ENCODE measurements at regions not wholly inside any gene's neighbourhood (a gene's known extent, or its start where the extent isn't known, plus 50 kb on each side); places are given as distances from the start of the nearest gene placed in this dataset.

- no peak for DNase-seq
- no peak overlapping the region for H4K91ac ChIP-seq (ENCODE audit: insufficient read length, low read depth, low read length)
- H2BK5ac ChIP-seq (ENCODE audit: insufficient read length, low read length): no peak overlapping the region
- H3K9me3 ChIP-seq (ENCODE audit: control insufficient read depth, low read depth, low read length): no peaks in the 10 kb centered on the region
- H3K56ac ChIP-seq (ENCODE audit: insufficient read length, low read depth, low read length): no peak overlapping the region
- no peaks in the 10 kb centered on the region for H3K23me2 ChIP-seq (ENCODE audit: insufficient read length, low read depth, low read length, poor library complexity, severe bottlenecking)
- H3K9ac ChIP-seq (ENCODE audit: extremely low read depth, insufficient read length, low read length): no peak overlapping the region
- no peak overlapping the region for H2BK12ac ChIP-seq (ENCODE audit: insufficient read length, low read depth, low read length)
- H2AFZ ChIP-seq (ENCODE audit: low read length): no peak overlapping the region
- H3K23ac ChIP-seq (ENCODE audit: insufficient read length, low read depth, low read length): no peak overlapping the region
- no peak overlapping the region for H4K5ac ChIP-seq (ENCODE audit: insufficient read length, low read depth, low read length)
- Mint-ChIP-seq H3K4me3 (no peak overlapping the region), H3K36me3 (ENCODE audit: insufficient read depth in 1 of 3, low read depth in 3 of 3) (0 out of 7 replicates have a peak, but pooled peaks cover 0 to 1% (median 0%) of the 10 kb centered on the region in 3 experiments), H3K27me3 (ENCODE audit: low read depth) (no peaks in the 10 kb centered on the region), H3K4me1 (no peaks in the 10 kb centered on the region), H3K27ac (no peak overlapping the region), H3K9me3 (peaks cover 0 to 4% of the 10 kb centered on the region in 2 experiments; a peak in 3 of 5 replicates)
- no peaks in the 10 kb centered on the region for H3K79me2 ChIP-seq (ENCODE audit: insufficient read depth, low read length)
- H3K79me1 ChIP-seq (ENCODE audit: insufficient read depth, low read depth, low read length, poor library complexity, severe bottlenecking): no peaks in the 10 kb centered on the region
- H4K20me1 ChIP-seq (ENCODE audit: control insufficient read depth, insufficient read depth, insufficient read length): no peaks in the 10 kb centered on the region
- TF ChIP-seq CTCF (conservative IDR thresholded peaks at IDR 0.05): no peak
- no peak overlapping the region for H3K4me2 ChIP-seq (ENCODE audit: insufficient read depth, insufficient read length, low read length)
- H3K4me1 ChIP-seq (ENCODE audit: insufficient read depth, low read length): no peaks in the 10 kb centered on the region
- no peak overlapping the region for H3K18ac ChIP-seq (ENCODE audit: insufficient read length, low read depth, low read length)
- no peak overlapping the region for H3K27ac ChIP-seq (ENCODE audit: insufficient read length, low read depth, low read length)
- no peak overlapping the region for H2AK5ac ChIP-seq (ENCODE audit: insufficient read length, low read length)
- H3T11ph ChIP-seq (ENCODE audit: low read length): no peak overlapping the region
- H3K4ac ChIP-seq (ENCODE audit: low read depth, low read length): no peak overlapping the region
- H3K27me3 ChIP-seq (ENCODE audit: insufficient read depth, low read length): no peaks in the 10 kb centered on the region
- H2BK20ac ChIP-seq (ENCODE audit: low read depth, low read length, poor library complexity, severe bottlenecking): no peak overlapping the region
- H2BK15ac ChIP-seq (ENCODE audit: low read depth, low read length): no peak overlapping the region
- H3K14ac ChIP-seq (ENCODE audit: insufficient read depth, low read length): no peak overlapping the region
- no peak overlapping the region for H2BK120ac ChIP-seq (ENCODE audit: low read depth, low read length, poor library complexity, severe bottlenecking)
- no peak overlapping the region for H4K8ac ChIP-seq (replicated peaks; ENCODE audit: insufficient read length, low read depth, low read length)
- no CpG with 5 or more reads among the region's 1 CpG for WGBS (ENCODE audit: extremely low coverage, insufficient read length, low lambda C conversion rate)
Observed at GRCh38 chr5:67878933-67879332, 336.6 kb upstream of the PIK3R1 start.
